ENCODE measurements at regions not wholly inside any gene's neighbourhood (a gene's known extent, or its start where the extent isn't known, plus 50 kb on each side); places are given as distances from the start of the nearest gene placed in this dataset.

GRCh38 chr3:106263546-106263945, 394.7 kb upstream of the CBLB start:
- Mint-ChIP-seq H3K36me3 (ENCODE audit: low read depth) (no peaks in the 10 kb centered on the region), H3K9me3 (ENCODE audit: low read depth) (no peaks in the 10 kb centered on the region), H3K27ac (no peak overlapping the region), H3K4me3 (no peak overlapping the region), H3K27me3 (peaks cover 1% of the 10 kb centered on the region), H3K4me1 (peaks cover 4% of the 10 kb centered on the region)
- intact Hi-C loops (cut with DNase I, micrococcal nuclease) = no loop called here
- DNase-seq = no peak
- ChIA-PET CTCF (no interaction called here), POLR2A (no interaction called here)
- ATAC-seq = no peak

- Mint-ChIP-seq H3K27ac (no peak overlapping the region), H3K27me3 (peaks cover 2% of the 10 kb centered on the region), H3K9me3 (ENCODE audit: low read depth) (no peaks in the 10 kb centered on the region), H3K4me1 (peaks cover 4% of the 10 kb centered on the region), H3K36me3 (ENCODE audit: low read depth) (no peaks in the 10 kb centered on the region), H3K4me3 (no peak overlapping the region)
- POLR2A ChIA-PET = no interaction called here
- intact Hi-C loops (cut with DNase I, micrococcal nuclease) = no loop called here
- no peak for ATAC-seq
- CTCF ChIA-PET = interaction anchor here (0.6 to 0.8 kb wide), 3 partner anchors 16 to 358 kb away, joined by 3 to 4 read pairs (median 3); no protein-coding TSS in a partner anchor
- no peak for DNase-seq
These were observed 396.9 kb upstream of the CBLB start for GRCh38 chr3:106265704-106266103.

GRCh38 chr3:106268696-106269095, 399.9 kb upstream of the CBLB start:
- ChIA-PET CTCF (no interaction called here), POLR2A (no interaction called here)
- no peaks in the 10 kb centered on the region for H3K4me1 Mint-ChIP-seq
- H3K4me3 Mint-ChIP-seq = no peak overlapping the region
- H3K9me3 Mint-ChIP-seq (ENCODE audit: low read depth) = no peaks in the 10 kb centered on the region
- DNase-seq (no peak), ATAC-seq (no peak)
- no peak overlapping the region for H3K27ac Mint-ChIP-seq
- no peaks in the 10 kb centered on the region for H3K36me3 Mint-ChIP-seq (ENCODE audit: low read depth)
- intact Hi-C loops (cut with DNase I, micrococcal nuclease) = no loop called here
- H3K27me3 Mint-ChIP-seq = peaks cover 2% of the 10 kb centered on the region

- intact Hi-C loops (cut with DNase I, micrococcal nuclease) = no loop called here
- Mint-ChIP-seq H3K9me3 (ENCODE audit: low read depth) (peaks cover 10% of the 10 kb centered on the region), H3K27me3 (peaks cover 2% of the 10 kb centered on the region), H3K4me3 (no peak overlapping the region), H3K36me3 (ENCODE audit: low read depth) (peaks cover 6% of the 10 kb centered on the region), H3K27ac (no peak overlapping the region), H3K4me1 (peaks cover 18% of the 10 kb centered on the region)
- ChIA-PET CTCF (no interaction called here), POLR2A (no interaction called here)
- no peak for ATAC-seq
- DNase-seq = no peak
These were observed 403.5 kb upstream of the CBLB start for GRCh38 chr3:106272302-106272701.

- no peak overlapping the region for H3K4me3 Mint-ChIP-seq
- no peaks in the 10 kb centered on the region for H3K27me3 Mint-ChIP-seq
- H3K27ac Mint-ChIP-seq = no peak overlapping the region
- H3K9me3 Mint-ChIP-seq (ENCODE audit: low read depth) = peaks cover 10% of the 10 kb centered on the region
- peaks cover 23% of the 10 kb centered on the region for H3K4me1 Mint-ChIP-seq
- ATAC-seq (peak; percentile 55), DNase-seq (peak; percentile 14)
- H3K36me3 Mint-ChIP-seq (ENCODE audit: low read depth) = peaks cover 6% of the 10 kb centered on the region
- ChIA-PET POLR2A (no interaction called here), CTCF (no interaction called here)
- intact Hi-C loops (cut with DNase I, micrococcal nuclease) = no loop called here
These were observed 406.8 kb upstream of the CBLB start for GRCh38 chr3:106275592-106275991.

- ChIA-PET CTCF (no interaction called here), POLR2A (no interaction called here)
- intact Hi-C loops (cut with DNase I, micrococcal nuclease) = no loop called here
- ATAC-seq (no peak), DNase-seq (no peak)
- Mint-ChIP-seq H3K27ac (no peak overlapping the region), H3K9me3 (ENCODE audit: low read depth) (peaks cover 10% of the 10 kb centered on the region), H3K27me3 (no peaks in the 10 kb centered on the region), H3K4me1 (peaks cover 23% of the 10 kb centered on the region), H3K36me3 (ENCODE audit: low read depth) (peaks cover 6% of the 10 kb centered on the region), H3K4me3 (no peak overlapping the region)
These were observed 407.3 kb upstream of the CBLB start for GRCh38 chr3:106276151-106276550.

GRCh38 chr3:106276755-106277612, 408.2 kb upstream of the CBLB start:
- Mint-ChIP-seq H3K36me3 (ENCODE audit: low read depth) (peaks cover 6% of the 10 kb centered on the region), H3K27ac (no peak overlapping the region), H3K9me3 (ENCODE audit: low read depth) (peaks cover 10% of the 10 kb centered on the region), H3K27me3 (no peaks in the 10 kb centered on the region), H3K4me3 (no peak overlapping the region), H3K4me1 (peaks cover 23% of the 10 kb centered on the region)
- ChIA-PET POLR2A (no interaction called here), CTCF (interaction anchor here (0.6 kb wide), 1 partner anchor 17 kb away, joined by 4 read pairs; no protein-coding TSS in a partner anchor)
- peak; percentile 26 for ATAC-seq
- DNase-seq = no peak
- intact Hi-C loops (cut with DNase I, micrococcal nuclease) = no loop called here

GRCh38 chr3:106277731-106278130, 408.9 kb upstream of the CBLB start:
- CTCF ChIA-PET = no interaction called here
- H3K27me3 Mint-ChIP-seq = no peaks in the 10 kb centered on the region
- ATAC-seq = no peak

GRCh38 chr3:106281221-106281620, 412.4 kb upstream of the CBLB start:
- no peak for DNase-seq
- peaks cover 4% of the 10 kb centered on the region for H3K9me3 Mint-ChIP-seq (ENCODE audit: low read depth)
- H3K4me1 Mint-ChIP-seq = peaks cover 13% of the 10 kb centered on the region
- ChIA-PET CTCF (interaction anchor here (0.6 kb wide), 2 partner anchors 15 to 913 kb away, joined by 3 read pairs; no protein-coding TSS in a partner anchor), POLR2A (no interaction called here)
- intact Hi-C loops (cut with DNase I, micrococcal nuclease) = no loop called here
- no peak overlapping the region for H3K4me3 Mint-ChIP-seq
- ATAC-seq = no peak
- no peaks in the 10 kb centered on the region for H3K27me3 Mint-ChIP-seq
- no peak overlapping the region for H3K27ac Mint-ChIP-seq
- H3K36me3 Mint-ChIP-seq (ENCODE audit: low read depth) = no peaks in the 10 kb centered on the region

More at GRCh38 chr3:106277731-106278130, 408.9 kb upstream of the CBLB start:
- no peak overlapping the region for H3K27ac Mint-ChIP-seq
- H3K9me3 Mint-ChIP-seq (ENCODE audit: low read depth) = peaks cover 14% of the 10 kb centered on the region
- POLR2A ChIA-PET = no interaction called here
- H3K36me3 Mint-ChIP-seq (ENCODE audit: low read depth) = peaks cover 6% of the 10 kb centered on the region
- no peak overlapping the region for H3K4me3 Mint-ChIP-seq
- no peak for DNase-seq
- intact Hi-C loops (cut with DNase I, micrococcal nuclease) = no loop called here
- H3K4me1 Mint-ChIP-seq = peaks cover 23% of the 10 kb centered on the region

GRCh38 chr3:106282943-106283342, 414.1 kb upstream of the CBLB start:
- Mint-ChIP-seq H3K36me3 (ENCODE audit: low read depth) (no peaks in the 10 kb centered on the region), H3K27me3 (no peaks in the 10 kb centered on the region), H3K4me3 (no peak overlapping the region), H3K4me1 (no peaks in the 10 kb centered on the region), H3K9me3 (ENCODE audit: low read depth) (peaks cover 4% of the 10 kb centered on the region), H3K27ac (no peak overlapping the region)
- DNase-seq (no peak), ATAC-seq (no peak)
- CTCF ChIA-PET = interaction anchor here (0.6 to 1.0 kb wide), 2 partner anchors 11 to 160 kb away, joined by 3 read pairs; no protein-coding TSS in a partner anchor
- POLR2A ChIA-PET = no interaction called here
- intact Hi-C loops (cut with DNase I, micrococcal nuclease) = no loop called here

- H3K36me3 Mint-ChIP-seq (ENCODE audit: low read depth) = no peaks in the 10 kb centered on the region
- peaks cover 8% of the 10 kb centered on the region for H3K4me1 Mint-ChIP-seq
- H3K4me3 Mint-ChIP-seq = no peak overlapping the region
- ChIA-PET POLR2A (no interaction called here), CTCF (interaction anchor here (0.7 kb wide), 1 partner anchor 610 kb away, joined by 4 read pairs; no protein-coding TSS in a partner anchor)
- no peak overlapping the region for H3K27ac Mint-ChIP-seq
- no peak for DNase-seq
- intact Hi-C loops (cut with DNase I, micrococcal nuclease) = no loop called here
- H3K27me3 Mint-ChIP-seq = no peaks in the 10 kb centered on the region
- no peak for ATAC-seq
- H3K9me3 Mint-ChIP-seq (ENCODE audit: low read depth) = no peaks in the 10 kb centered on the region
These were observed 420.0 kb upstream of the CBLB start for GRCh38 chr3:106288781-106289180.

GRCh38 chr3:106290304-106290997, 421.6 kb upstream of the CBLB start:
- CTCF ChIA-PET = no interaction called here
- H3K27ac Mint-ChIP-seq = no peak overlapping the region
- H3K36me3 Mint-ChIP-seq (ENCODE audit: low read depth) = no peaks in the 10 kb centered on the region
- ATAC-seq (peak; percentile 30), DNase-seq (no peak)
- POLR2A ChIA-PET = no interaction called here
- intact Hi-C loops (cut with DNase I, micrococcal nuclease) = no loop called here
- peaks cover 8% of the 10 kb centered on the region for H3K4me1 Mint-ChIP-seq
- no peaks in the 10 kb centered on the region for H3K27me3 Mint-ChIP-seq
- H3K4me3 Mint-ChIP-seq = no peak overlapping the region
- H3K9me3 Mint-ChIP-seq (ENCODE audit: low read depth) = peaks cover under 1% of the 10 kb centered on the region
